GM19025 (cell line): ENCODE measurements at regions not wholly inside any gene's neighbourhood (a gene's known extent, or its start where the extent isn't known, plus 50 kb on each side); places are given as distances from the start of the nearest gene placed in this dataset.
"Not testable (repeated sequence)": the region's sequence is repeated elsewhere in the genome, so short reads cannot be mapped to it uniquely, and the experiment has no call there.

ENCODE experiments used
- ATAC-seq: cut with Tn5 transposase; IDR thresholded peaks from one replicate; pipeline ENCODE4 v1.9.1; 2021; ENCODE audit warnings: mild to moderate bottlenecking, low read depth, moderate library complexity; ENCODE audit not compliant: unreplicated experiment

GRCh38 chr6:75031102-75031501 lies 174.8 kb downstream of the COL12A1 start:
- not testable (repeated sequence) for ATAC-seq

- no peak for ATAC-seq
Measured at GRCh38 chr6:75029333-75029732, 176.5 kb downstream of the COL12A1 start.

GRCh38 chr6:75025371-75025770 lies 180.5 kb downstream of the COL12A1 start:
- ATAC-seq = no peak

GRCh38 chr6:75024828-75025227 lies 181.0 kb downstream of the COL12A1 start:
- ATAC-seq = no peak

- no peak for ATAC-seq
Measured at GRCh38 chr6:75023634-75024033, 182.2 kb downstream of the COL12A1 start.

GRCh38 chr6:75020971-75021370 lies 184.9 kb downstream of the COL12A1 start:
- ATAC-seq = no peak

- ATAC-seq = no peak
Measured at GRCh38 chr6:75020376-75020775, 185.5 kb downstream of the COL12A1 start.

- no peak for ATAC-seq
Measured at GRCh38 chr6:75012018-75012417, 193.8 kb downstream of the COL12A1 start.

- not testable (repeated sequence) for ATAC-seq
Measured at GRCh38 chr6:75003984-75004383, 201.9 kb downstream of the COL12A1 start.

- no peak for ATAC-seq
Measured at GRCh38 chr6:74997646-74998045, 208.2 kb downstream of the COL12A1 start.

GRCh38 chr6:74993136-74993535 lies 212.7 kb downstream of the COL12A1 start:
- no peak for ATAC-seq

GRCh38 chr6:74991573-74992332 lies 214.1 kb downstream of the COL12A1 start:
- no peak for ATAC-seq

GRCh38 chr6:74979065-74979766 lies 226.6 kb downstream of the COL12A1 start:
- no peak for ATAC-seq

- no peak for ATAC-seq
Measured at GRCh38 chr6:74976701-74977100, 229.2 kb downstream of the COL12A1 start.

- no peak for ATAC-seq
Measured at GRCh38 chr6:74976026-74976425, 229.8 kb downstream of the COL12A1 start.

GRCh38 chr6:74973591-74973990 lies 232.3 kb downstream of the COL12A1 start:
- ATAC-seq = no peak

- ATAC-seq = no peak
Measured at GRCh38 chr6:74971633-74972032, 234.2 kb downstream of the COL12A1 start.

GRCh38 chr6:74969591-74970267 lies 236.1 kb downstream of the COL12A1 start:
- ATAC-seq = no peak

- ATAC-seq = no peak
Measured at GRCh38 chr6:74967821-74968220, 238.0 kb downstream of the COL12A1 start.

- no peak for ATAC-seq
Measured at GRCh38 chr6:74966712-74967111, 239.1 kb downstream of the COL12A1 start.

GRCh38 chr6:74964871-74965441 lies 240.9 kb downstream of the COL12A1 start:
- ATAC-seq = no peak
